BJ (cell line): ENCODE measurements at regions not wholly inside any gene's neighbourhood (a gene's known extent, or its start where the extent isn't known, plus 50 kb on each side); places are given as distances from the start of the nearest gene placed in this dataset.

Experiments
- CTCF ChIA-PET: fragments of 350-600 bp; formaldehyde crosslinking; extraction: SDS; loops from one replicate; lab custom pipeline; 2021; ENCODE audit warnings: antibody characterized with exemption, inconsistent platforms; lab: Yijun Ruan, JAX
- POLR2A ChIA-PET: fragments of 300-600 bp; sonication (Branson Sonifier 250); formaldehyde crosslinking; extraction: SDS; loops from one replicate; lab custom pipeline; 2021; ENCODE audit warnings: antibody characterized with exemption; lab: Charles Lee
- DNase-seq: peaks from one replicate; pipeline ENCODE4 v3.0.0-alpha.2; 2011; ENCODE audit warnings: low read depth
- H3K27me3 ChIP-seq: 2 replicates; pipeline ENCODE4 v1.6.0; 2011; ENCODE audit warnings: low read length; ENCODE audit not compliant: control insufficient read depth, insufficient read depth
- H3K36me3 ChIP-seq: 2 replicates; pipeline ENCODE4 v1.5.1; 2011; ENCODE audit warnings: low read length; ENCODE audit not compliant: control insufficient read depth, insufficient read depth
- H3K4me3 ChIP-seq: 2 replicates; pipeline ENCODE4 v1.5.1; 2011; ENCODE audit warnings: low read depth, mild to moderate bottlenecking, control low read depth, low read length
- TF ChIP-seq, protein P1 (sequence below): IDR thresholded peaks from 2 replicates; pipeline ENCODE4 v1.5.1; 2011; ENCODE audit warnings: low read depth, mild to moderate bottlenecking, control low read depth, inconsistent platforms, low read length, moderate library complexity; ENCODE audit not compliant: insufficient read depth

DNA sequence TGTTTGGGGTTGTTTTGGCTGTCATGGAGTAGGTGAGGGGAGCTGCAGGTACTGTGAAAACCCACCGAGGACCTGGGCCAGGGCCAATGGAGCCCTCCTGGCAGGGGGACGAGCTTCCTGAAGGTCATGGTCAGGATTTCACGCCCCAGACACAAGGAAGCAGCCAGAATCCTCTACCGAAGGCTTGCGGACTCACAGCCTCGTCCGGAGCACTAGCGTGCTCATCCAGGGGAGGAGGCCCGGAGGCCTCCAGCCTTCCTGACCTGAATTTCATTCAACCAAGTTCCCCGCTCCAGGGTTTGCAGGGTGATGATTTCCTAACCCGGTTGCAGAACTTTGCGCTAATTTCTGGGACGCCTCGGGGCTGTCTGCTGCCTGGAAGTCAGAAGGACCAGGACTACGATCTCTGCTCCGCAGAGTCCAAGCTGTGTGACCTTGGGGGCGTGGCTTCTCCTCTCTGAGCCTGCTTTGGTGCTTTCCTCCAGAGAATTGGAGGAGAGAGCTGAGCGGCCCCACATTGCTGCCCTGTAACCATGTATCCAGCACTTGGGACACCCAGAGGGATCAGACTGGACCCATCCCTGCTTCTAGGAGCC lies 56.2 kb upstream of the ADRA2C start:
- POLR2A ChIA-PET: no interaction called here
- CTCF ChIA-PET: no interaction called here
- Histone ChIP-seq H3K36me3 (no peaks in the 10 kb centered on the region), H3K4me3 (no peak overlapping the region), H3K27me3 (peaks cover 2% of the 10 kb centered on the region; the same call in 1 of the 2 replicates)
- TF ChIP-seq, protein P1, sequence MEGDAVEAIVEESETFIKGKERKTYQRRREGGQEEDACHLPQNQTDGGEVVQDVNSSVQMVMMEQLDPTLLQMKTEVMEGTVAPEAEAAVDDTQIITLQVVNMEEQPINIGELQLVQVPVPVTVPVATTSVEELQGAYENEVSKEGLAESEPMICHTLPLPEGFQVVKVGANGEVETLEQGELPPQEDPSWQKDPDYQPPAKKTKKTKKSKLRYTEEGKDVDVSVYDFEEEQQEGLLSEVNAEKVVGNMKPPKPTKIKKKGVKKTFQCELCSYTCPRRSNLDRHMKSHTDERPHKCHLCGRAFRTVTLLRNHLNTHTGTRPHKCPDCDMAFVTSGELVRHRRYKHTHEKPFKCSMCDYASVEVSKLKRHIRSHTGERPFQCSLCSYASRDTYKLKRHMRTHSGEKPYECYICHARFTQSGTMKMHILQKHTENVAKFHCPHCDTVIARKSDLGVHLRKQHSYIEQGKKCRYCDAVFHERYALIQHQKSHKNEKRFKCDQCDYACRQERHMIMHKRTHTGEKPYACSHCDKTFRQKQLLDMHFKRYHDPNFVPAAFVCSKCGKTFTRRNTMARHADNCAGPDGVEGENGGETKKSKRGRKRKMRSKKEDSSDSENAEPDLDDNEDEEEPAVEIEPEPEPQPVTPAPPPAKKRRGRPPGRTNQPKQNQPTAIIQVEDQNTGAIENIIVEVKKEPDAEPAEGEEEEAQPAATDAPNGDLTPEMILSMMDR: no peak
- no peak for DNase-seq

- TF ChIP-seq, protein P1: no peak
- ChIA-PET CTCF (no interaction called here), POLR2A (no interaction called here)
- Histone ChIP-seq H3K27me3 (peaks cover 5% of the 10 kb centered on the region), H3K4me3 (no peak overlapping the region), H3K36me3 (no peaks in the 10 kb centered on the region)
- DNase-seq: no peak
These were observed 56.9 kb upstream of the ADRA2C start for GRCh38 chr4:3709061-3709845.

- Histone ChIP-seq H3K4me3 (no peak overlapping the region), H3K36me3 (no peaks in the 10 kb centered on the region), H3K27me3 (peaks cover 7% of the 10 kb centered on the region)
- TF ChIP-seq, protein P1: no peak
- CTCF ChIA-PET: no interaction called here
- DNase-seq: no peak
- POLR2A ChIA-PET: no interaction called here
These were observed 57.6 kb upstream of the ADRA2C start for GRCh38 chr4:3708611-3709010.

- H3K36me3 ChIP-seq: no peaks in the 10 kb centered on the region
- ChIA-PET POLR2A (no interaction called here), CTCF (no interaction called here)
- TF ChIP-seq, protein P1: no peak
- H3K27me3 ChIP-seq: peaks cover 7% of the 10 kb centered on the region
- DNase-seq: no peak
- no peak overlapping the region for H3K4me3 ChIP-seq
These were observed 58.1 kb upstream of the ADRA2C start for GRCh38 chr4:3708103-3708510.

GRCh38 chr4:3707423-3708102 lies 58.6 kb upstream of the ADRA2C start:
- TF ChIP-seq, protein P1: no peak
- ChIA-PET POLR2A (no interaction called here), CTCF (no interaction called here)
- no peak overlapping the region for H3K4me3 ChIP-seq
- peaks cover 11% of the 10 kb centered on the region for H3K27me3 ChIP-seq
- no peaks in the 10 kb centered on the region for H3K36me3 ChIP-seq
- DNase-seq: no peak
